SK-N-SH (cell line): ENCODE measurements at regions not wholly inside any gene's neighbourhood (a gene's known extent, or its start where the extent isn't known, plus 50 kb on each side); places are given as distances from the start of the nearest gene placed in this dataset.

Source experiments
- CTCF ChIA-PET: fragments of 300-600, 350-600 bp; formaldehyde crosslinking; extraction: SDS; loops from one replicate; lab custom pipeline; 2021; lab: Yijun Ruan, JAX
- POLR2A ChIA-PET: fragments of 350-600 bp; sonication (Branson Sonifier 250); formaldehyde crosslinking; extraction: SDS; loops from one replicate; lab custom pipeline; 2020; ENCODE audit warnings: antibody characterized with exemption, inconsistent platforms; lab: Yijun Ruan, JAX
- DNase-seq: peaks from one replicate; pipeline ENCODE4 v3.0.0; 2012
- H2AFZ ChIP-seq: fragments of 200-600 bp; sonication (generic); 2 replicates; pipeline ENCODE4 v1.8.1; 2016; ENCODE audit warnings: antibody characterized with exemption, mild to moderate bottlenecking, low read depth
- H3F3A ChIP-seq: fragments of 200-600 bp; sonication (generic); replicated peaks from 2 replicates; pipeline ENCODE3; 2016; ENCODE audit warnings: antibody characterized with exemption, mild to moderate bottlenecking; ENCODE audit not compliant: insufficient read depth
- H3K27ac ChIP-seq, 2 experiments: fragments of 200-500 bp in 1 of 2; fragments of 200-600 bp in 1 of 2; sonication (Bioruptor generic) in 1 of 2; sonication (generic), shearing (Covaris generic) in 1 of 2; 2 replicates each; pipeline versions ENCODE4 v1.5.1 to v1.6.1; 2014 to 2016; ENCODE audit warnings: low read depth in 2 of 2, inconsistent platforms in 1 of 2, low read length in 1 of 2, mild to moderate bottlenecking in 1 of 2, mixed read lengths in 1 of 2
- H3K27me3 ChIP-seq: fragments of 200-600 bp; sonication (generic), shearing (Covaris generic); 2 replicates; pipeline ENCODE4 v1.6.1; 2016; ENCODE audit warnings: mixed run types; ENCODE audit not compliant: insufficient read depth
- H3K36me3 ChIP-seq, 2 experiments: fragments of 200-500 bp in 1 of 2; fragments of 200-600 bp in 1 of 2; sonication (Bioruptor generic) in 1 of 2; sonication (generic) in 1 of 2; replicated peaks in 1 of 2; 2 replicates each; pipeline versions ENCODE3 to v1.5.1; 2014 to 2016; ENCODE audit warnings: low read length in 1 of 2, mild to moderate bottlenecking in 1 of 2; ENCODE audit not compliant: insufficient read depth in 2 of 2, control insufficient read depth in 1 of 2
- H3K4me1 ChIP-seq, 2 experiments: fragments of 200-500 bp in 1 of 2; fragments of 200-600 bp in 1 of 2; sonication (Bioruptor generic) in 1 of 2; sonication (generic), shearing (Covaris generic) in 1 of 2; 2 replicates each; pipeline versions ENCODE4 v1.5.1 to v1.6.1; 2014 to 2016; ENCODE audit warnings: low read depth in 1 of 2, low read length in 1 of 2, mixed run types in 1 of 2; ENCODE audit not compliant: insufficient read depth in 2 of 2, control insufficient read depth in 1 of 2
- H3K4me2 ChIP-seq: fragments of 200-600 bp; sonication (generic), shearing (Covaris generic); 2 replicates; pipeline ENCODE4 v1.6.1; 2017; ENCODE audit warnings: mixed run types
- H3K4me3 ChIP-seq, 2 experiments: fragments of 200-500 bp in 1 of 2; fragments of 200-600 bp in 1 of 2; sonication (Bioruptor generic) in 1 of 2; sonication (generic), shearing (Covaris generic) in 1 of 2; 2 replicates each; pipeline versions ENCODE4 v1.5.1 to v1.8.1; 2014 to 2016; ENCODE audit warnings: low read depth in 2 of 2, inconsistent platforms in 1 of 2, low read length in 1 of 2, mild to moderate bottlenecking in 1 of 2, mixed read lengths in 1 of 2, moderate library complexity in 1 of 2
- H3K79me2 ChIP-seq: fragments of 200-600 bp; sonication (generic); 2 replicates; pipeline ENCODE4 v1.8.1; 2017; ENCODE audit warnings: mild to moderate bottlenecking; ENCODE audit not compliant: insufficient read depth
- H3K9ac ChIP-seq: fragments of 200-600 bp; sonication (generic); 2 replicates; pipeline ENCODE4 v1.6.1; 2017; ENCODE audit warnings: mixed run types
- H3K9me2 ChIP-seq: fragments of 200-600 bp; sonication (generic); 2 replicates; pipeline ENCODE4 v1.6.1; 2017; ENCODE audit warnings: mixed run types
- H3K9me3 ChIP-seq: fragments of 200-600 bp; sonication (generic); 2 replicates; pipeline ENCODE4 v1.6.1; 2017; ENCODE audit warnings: mixed run types, mild to moderate bottlenecking, moderate library complexity
- H4K20me1 ChIP-seq: fragments of 200-600 bp; sonication (generic); 2 replicates; pipeline ENCODE4 v1.6.1; 2017; ENCODE audit warnings: mild to moderate bottlenecking, mixed run types; ENCODE audit not compliant: insufficient read depth
- CHD2 ChIP-seq: fragments of 150-350 bp; IDR thresholded peaks from 2 replicates; pipeline ENCODE4 v1.6.1; 2018; ENCODE audit warnings: low read length; ENCODE audit not compliant: partially characterized antibody
- EP300 ChIP-seq, 2 experiments: IDR thresholded peaks; 2 replicates each; pipeline versions ENCODE4 v1.4.0 to v1.6.1; 2012; ENCODE audit warnings: borderline replicate concordance in 1 of 2, low read depth in 1 of 2, low read length in 1 of 2
- EZH2phosphoT487 ChIP-seq: fragments of 200-600 bp; sonication (generic); IDR thresholded peaks from 2 replicates; pipeline ENCODE4 v1.6.1; 2017; ENCODE audit warnings: low read depth, mixed run types, mild to moderate bottlenecking, antibody characterized with exemption, moderate library complexity, borderline replicate concordance
- GATA2 ChIP-seq: sonication (generic); formaldehyde crosslinking; IDR thresholded peaks from 2 replicates; pipeline ENCODE4 v1.5.0; 2020; ENCODE audit warnings: mild to moderate bottlenecking, missing genetic modification reagents
- JUND ChIP-seq: IDR thresholded peaks from 2 replicates; pipeline ENCODE4 v1.4.0; 2012
- MEF2A ChIP-seq: IDR thresholded peaks from 2 replicates; pipeline ENCODE4 v1.4.0; 2012; ENCODE audit warnings: low read depth, borderline replicate concordance
- RAD21 ChIP-seq: IDR thresholded peaks from 2 replicates; pipeline ENCODE4 v1.6.1; 2012; ENCODE audit warnings: mild to moderate bottlenecking, low read length
- RFX5 ChIP-seq: IDR thresholded peaks from 2 replicates; pipeline ENCODE4 v1.6.1; 2012; ENCODE audit warnings: mild to moderate bottlenecking, improper control_type of control experiment, low read length
- SIN3A ChIP-seq: IDR thresholded peaks from 2 replicates; pipeline ENCODE4 v1.6.1; 2012; ENCODE audit warnings: low read depth, mild to moderate bottlenecking, low read length, moderate library complexity, borderline replicate concordance
- TCF12 ChIP-seq: IDR thresholded peaks from 2 replicates; pipeline ENCODE4 v1.4.0; 2012
- TEAD4 ChIP-seq: IDR thresholded peaks from 2 replicates; pipeline ENCODE4 v1.4.0; 2012; ENCODE audit warnings: mild to moderate bottlenecking, borderline replicate concordance; ENCODE audit not compliant: insufficient read depth
- WGBS: methylation state at CpG from one replicate; pipeline ENCODE4 v1.1.6; 2017; ENCODE audit warnings: low lambda C conversion rate; 5-methylcytosine and 5-hydroxymethylcytosine counted together
- TF ChIP-seq, protein P1 (sequence below): IDR thresholded peaks from 2 replicates; pipeline ENCODE4 v1.6.1; 2012; ENCODE audit warnings: mild to moderate bottlenecking, low read depth, low read length, moderate library complexity
- TF ChIP-seq, protein P2 (sequence below): IDR thresholded peaks from 2 replicates; pipeline ENCODE4 v1.4.0; 2012; ENCODE audit warnings: low read depth
- TF ChIP-seq, protein P3 (sequence below): IDR thresholded peaks from 2 replicates; pipeline ENCODE4 v1.4.0; 2012; ENCODE audit warnings: low read depth, borderline replicate concordance
- TF ChIP-seq, protein P4 (sequence below): fragments of 200-600 bp; sonication (generic); IDR thresholded peaks from 2 replicates; pipeline ENCODE4 v1.6.1; 2017; ENCODE audit warnings: antibody characterized with exemption, mild to moderate bottlenecking, moderate library complexity

DNA sequence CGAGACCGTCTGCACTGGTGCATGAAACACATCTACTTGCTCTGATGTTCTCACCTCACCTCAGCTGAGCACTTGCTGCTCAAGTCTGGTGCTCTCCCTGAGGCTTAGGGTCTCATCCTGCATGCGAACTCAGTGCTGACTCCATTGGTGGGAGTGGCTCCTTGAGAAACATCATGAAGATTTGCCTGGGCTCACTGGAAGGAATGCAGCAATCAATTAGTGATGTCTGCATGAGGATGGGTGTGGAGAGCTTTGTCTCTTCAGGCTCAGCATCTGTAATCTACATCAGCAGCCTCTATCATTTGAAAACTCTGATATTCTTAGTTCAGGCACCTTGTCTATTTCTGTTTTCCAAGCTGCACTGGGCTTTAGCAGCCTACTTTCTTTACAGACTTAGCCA is 204.4 kb downstream of the IRF8 start:
- no peak for TF ChIP-seq EZH2phosphoT487
- H2AFZ ChIP-seq = no peak overlapping the region
- H3K4me1 ChIP-seq = no peaks in the 10 kb centered on the region
- no peaks in the 10 kb centered on the region for H3K79me2 ChIP-seq
- H3K27ac ChIP-seq = no peak overlapping the region
- no peak overlapping the region for H3K4me2 ChIP-seq
- no peaks in the 10 kb centered on the region for H3K9me3 ChIP-seq
- WGBS = 0% methylated on average over 2 of the region's 3 CpGs
- CTCF ChIA-PET = no interaction called here
- H3F3A ChIP-seq = peaks cover under 1% of the 10 kb centered on the region
- H3K27me3 ChIP-seq = peaks cover 19% of the 10 kb centered on the region
- H3K9me2 ChIP-seq = no peaks in the 10 kb centered on the region
- no peak overlapping the region for H3K9ac ChIP-seq
- H4K20me1 ChIP-seq = no peaks in the 10 kb centered on the region
- no peak for DNase-seq
- POLR2A ChIA-PET = no interaction called here
- H3K36me3 ChIP-seq = no peaks in the 10 kb centered on the region
- H3K4me3 ChIP-seq = no peak overlapping the region

DNA sequence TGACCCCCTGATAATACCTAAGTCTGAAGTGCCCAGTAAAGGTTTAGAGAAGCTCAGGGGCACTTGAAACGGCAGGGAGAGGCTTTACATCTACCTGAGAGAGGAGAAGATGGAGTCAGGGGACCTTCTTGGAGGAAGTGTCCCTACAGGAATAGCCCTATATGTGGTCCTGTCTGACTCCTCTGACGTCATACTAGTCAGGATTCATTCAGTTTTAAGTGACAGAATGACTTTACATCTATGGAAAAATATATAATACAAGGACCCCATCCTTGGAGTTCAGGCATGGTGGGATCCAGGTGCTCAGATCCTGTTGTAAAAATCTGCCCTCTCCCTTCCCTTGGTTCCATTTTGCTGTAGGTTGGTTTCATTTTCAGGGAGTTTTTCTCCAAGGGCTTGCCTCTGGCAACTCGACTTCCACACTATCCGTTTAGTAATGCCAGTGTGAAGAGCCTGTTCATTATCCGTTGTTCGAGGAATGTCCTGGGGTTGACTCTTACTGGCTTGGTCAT is 205.6 kb downstream of the IRF8 start:
- H3K9me2 ChIP-seq = no peaks in the 10 kb centered on the region
- H3K9me3 ChIP-seq = no peaks in the 10 kb centered on the region
- H3K4me2 ChIP-seq = no peak overlapping the region
- H3K79me2 ChIP-seq = no peaks in the 10 kb centered on the region
- H3K36me3 ChIP-seq = no peaks in the 10 kb centered on the region
- H3K9ac ChIP-seq = no peak overlapping the region
- H3K4me3 ChIP-seq = no peak overlapping the region
- H3K4me1 ChIP-seq = no peaks in the 10 kb centered on the region
- 9% methylated on average over 5 of the region's 6 CpGs for WGBS
- ChIA-PET CTCF (no interaction called here), POLR2A (no interaction called here)
- H3K27me3 ChIP-seq = peaks cover 19% of the 10 kb centered on the region
- H4K20me1 ChIP-seq = no peaks in the 10 kb centered on the region
- no peak overlapping the region for H3K27ac ChIP-seq
- H2AFZ ChIP-seq = no peak overlapping the region
- no peak for DNase-seq
- TF ChIP-seq GATA2 (CRISPR knock-in tag) (no peak), CHD2 (no peak), MEF2A (no peak), SIN3A (no peak), EP300 (IDR thresholded peaks at IDR 0.05; ENCODE audit: borderline replicate concordance in 1 of 2, low read depth in 1 of 2, low read length in 1 of 2) (no peak), RAD21 (no peak), TCF12 (no peak), JUND (no peak), TEAD4 (no peak), RFX5 (no peak)
- TF ChIP-seq, protein P1, sequence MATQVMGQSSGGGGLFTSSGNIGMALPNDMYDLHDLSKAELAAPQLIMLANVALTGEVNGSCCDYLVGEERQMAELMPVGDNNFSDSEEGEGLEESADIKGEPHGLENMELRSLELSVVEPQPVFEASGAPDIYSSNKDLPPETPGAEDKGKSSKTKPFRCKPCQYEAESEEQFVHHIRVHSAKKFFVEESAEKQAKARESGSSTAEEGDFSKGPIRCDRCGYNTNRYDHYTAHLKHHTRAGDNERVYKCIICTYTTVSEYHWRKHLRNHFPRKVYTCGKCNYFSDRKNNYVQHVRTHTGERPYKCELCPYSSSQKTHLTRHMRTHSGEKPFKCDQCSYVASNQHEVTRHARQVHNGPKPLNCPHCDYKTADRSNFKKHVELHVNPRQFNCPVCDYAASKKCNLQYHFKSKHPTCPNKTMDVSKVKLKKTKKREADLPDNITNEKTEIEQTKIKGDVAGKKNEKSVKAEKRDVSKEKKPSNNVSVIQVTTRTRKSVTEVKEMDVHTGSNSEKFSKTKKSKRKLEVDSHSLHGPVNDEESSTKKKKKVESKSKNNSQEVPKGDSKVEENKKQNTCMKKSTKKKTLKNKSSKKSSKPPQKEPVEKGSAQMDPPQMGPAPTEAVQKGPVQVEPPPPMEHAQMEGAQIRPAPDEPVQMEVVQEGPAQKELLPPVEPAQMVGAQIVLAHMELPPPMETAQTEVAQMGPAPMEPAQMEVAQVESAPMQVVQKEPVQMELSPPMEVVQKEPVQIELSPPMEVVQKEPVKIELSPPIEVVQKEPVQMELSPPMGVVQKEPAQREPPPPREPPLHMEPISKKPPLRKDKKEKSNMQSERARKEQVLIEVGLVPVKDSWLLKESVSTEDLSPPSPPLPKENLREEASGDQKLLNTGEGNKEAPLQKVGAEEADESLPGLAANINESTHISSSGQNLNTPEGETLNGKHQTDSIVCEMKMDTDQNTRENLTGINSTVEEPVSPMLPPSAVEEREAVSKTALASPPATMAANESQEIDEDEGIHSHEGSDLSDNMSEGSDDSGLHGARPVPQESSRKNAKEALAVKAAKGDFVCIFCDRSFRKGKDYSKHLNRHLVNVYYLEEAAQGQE = no peak
- TF ChIP-seq, protein P2, sequence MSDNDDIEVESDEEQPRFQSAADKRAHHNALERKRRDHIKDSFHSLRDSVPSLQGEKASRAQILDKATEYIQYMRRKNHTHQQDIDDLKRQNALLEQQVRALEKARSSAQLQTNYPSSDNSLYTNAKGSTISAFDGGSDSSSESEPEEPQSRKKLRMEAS = no peak
- TF ChIP-seq, protein P3, sequence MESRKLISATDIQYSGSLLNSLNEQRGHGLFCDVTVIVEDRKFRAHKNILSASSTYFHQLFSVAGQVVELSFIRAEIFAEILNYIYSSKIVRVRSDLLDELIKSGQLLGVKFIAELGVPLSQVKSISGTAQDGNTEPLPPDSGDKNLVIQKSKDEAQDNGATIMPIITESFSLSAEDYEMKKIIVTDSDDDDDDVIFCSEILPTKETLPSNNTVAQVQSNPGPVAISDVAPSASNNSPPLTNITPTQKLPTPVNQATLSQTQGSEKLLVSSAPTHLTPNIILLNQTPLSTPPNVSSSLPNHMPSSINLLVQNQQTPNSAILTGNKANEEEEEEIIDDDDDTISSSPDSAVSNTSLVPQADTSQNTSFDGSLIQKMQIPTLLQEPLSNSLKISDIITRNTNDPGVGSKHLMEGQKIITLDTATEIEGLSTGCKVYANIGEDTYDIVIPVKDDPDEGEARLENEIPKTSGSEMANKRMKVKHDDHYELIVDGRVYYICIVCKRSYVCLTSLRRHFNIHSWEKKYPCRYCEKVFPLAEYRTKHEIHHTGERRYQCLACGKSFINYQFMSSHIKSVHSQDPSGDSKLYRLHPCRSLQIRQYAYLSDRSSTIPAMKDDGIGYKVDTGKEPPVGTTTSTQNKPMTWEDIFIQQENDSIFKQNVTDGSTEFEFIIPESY = no peak
- TF ChIP-seq, protein P4, sequence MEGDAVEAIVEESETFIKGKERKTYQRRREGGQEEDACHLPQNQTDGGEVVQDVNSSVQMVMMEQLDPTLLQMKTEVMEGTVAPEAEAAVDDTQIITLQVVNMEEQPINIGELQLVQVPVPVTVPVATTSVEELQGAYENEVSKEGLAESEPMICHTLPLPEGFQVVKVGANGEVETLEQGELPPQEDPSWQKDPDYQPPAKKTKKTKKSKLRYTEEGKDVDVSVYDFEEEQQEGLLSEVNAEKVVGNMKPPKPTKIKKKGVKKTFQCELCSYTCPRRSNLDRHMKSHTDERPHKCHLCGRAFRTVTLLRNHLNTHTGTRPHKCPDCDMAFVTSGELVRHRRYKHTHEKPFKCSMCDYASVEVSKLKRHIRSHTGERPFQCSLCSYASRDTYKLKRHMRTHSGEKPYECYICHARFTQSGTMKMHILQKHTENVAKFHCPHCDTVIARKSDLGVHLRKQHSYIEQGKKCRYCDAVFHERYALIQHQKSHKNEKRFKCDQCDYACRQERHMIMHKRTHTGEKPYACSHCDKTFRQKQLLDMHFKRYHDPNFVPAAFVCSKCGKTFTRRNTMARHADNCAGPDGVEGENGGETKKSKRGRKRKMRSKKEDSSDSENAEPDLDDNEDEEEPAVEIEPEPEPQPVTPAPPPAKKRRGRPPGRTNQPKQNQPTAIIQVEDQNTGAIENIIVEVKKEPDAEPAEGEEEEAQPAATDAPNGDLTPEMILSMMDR = no peak
- peaks cover 5% of the 10 kb centered on the region for H3F3A ChIP-seq
